GM12873 (cell line): ENCODE measurements at regions not wholly inside any gene's neighbourhood (a gene's known extent, or its start where the extent isn't known, plus 50 kb on each side); places are given as distances from the start of the nearest gene placed in this dataset.

Source experiments
- TF ChIP-seq, protein P1 (sequence below): IDR thresholded peaks from 2 replicates; pipeline ENCODE4 v1.5.1; 2012; ENCODE audit warnings: low read depth, mild to moderate bottlenecking, moderate library complexity, low read length, control low read depth; ENCODE audit not compliant: insufficient read depth; ENCODE audit errors: missing control alignments

DNA sequence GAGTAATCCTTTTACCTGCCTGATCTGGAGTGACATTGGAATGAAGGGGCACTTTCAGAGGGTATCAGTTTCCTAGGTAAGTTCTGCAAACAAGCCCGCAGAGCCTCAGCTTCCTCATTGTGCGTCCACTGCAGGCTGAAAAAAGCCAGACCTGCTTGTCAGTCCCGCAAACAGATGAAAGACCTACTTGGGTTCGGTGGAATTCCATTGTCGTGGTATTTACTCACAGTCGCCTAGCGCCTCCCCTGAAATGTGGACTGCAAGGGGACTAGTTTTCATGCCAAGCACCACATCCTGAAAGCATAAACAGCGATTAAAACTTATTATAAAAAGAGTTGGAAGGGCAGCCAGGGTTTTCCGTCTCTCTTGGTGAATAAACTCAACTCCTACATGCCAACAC lies 121.5 kb downstream of the PAX1 start:
- TF ChIP-seq, protein P1, sequence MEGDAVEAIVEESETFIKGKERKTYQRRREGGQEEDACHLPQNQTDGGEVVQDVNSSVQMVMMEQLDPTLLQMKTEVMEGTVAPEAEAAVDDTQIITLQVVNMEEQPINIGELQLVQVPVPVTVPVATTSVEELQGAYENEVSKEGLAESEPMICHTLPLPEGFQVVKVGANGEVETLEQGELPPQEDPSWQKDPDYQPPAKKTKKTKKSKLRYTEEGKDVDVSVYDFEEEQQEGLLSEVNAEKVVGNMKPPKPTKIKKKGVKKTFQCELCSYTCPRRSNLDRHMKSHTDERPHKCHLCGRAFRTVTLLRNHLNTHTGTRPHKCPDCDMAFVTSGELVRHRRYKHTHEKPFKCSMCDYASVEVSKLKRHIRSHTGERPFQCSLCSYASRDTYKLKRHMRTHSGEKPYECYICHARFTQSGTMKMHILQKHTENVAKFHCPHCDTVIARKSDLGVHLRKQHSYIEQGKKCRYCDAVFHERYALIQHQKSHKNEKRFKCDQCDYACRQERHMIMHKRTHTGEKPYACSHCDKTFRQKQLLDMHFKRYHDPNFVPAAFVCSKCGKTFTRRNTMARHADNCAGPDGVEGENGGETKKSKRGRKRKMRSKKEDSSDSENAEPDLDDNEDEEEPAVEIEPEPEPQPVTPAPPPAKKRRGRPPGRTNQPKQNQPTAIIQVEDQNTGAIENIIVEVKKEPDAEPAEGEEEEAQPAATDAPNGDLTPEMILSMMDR, result no peak

DNA sequence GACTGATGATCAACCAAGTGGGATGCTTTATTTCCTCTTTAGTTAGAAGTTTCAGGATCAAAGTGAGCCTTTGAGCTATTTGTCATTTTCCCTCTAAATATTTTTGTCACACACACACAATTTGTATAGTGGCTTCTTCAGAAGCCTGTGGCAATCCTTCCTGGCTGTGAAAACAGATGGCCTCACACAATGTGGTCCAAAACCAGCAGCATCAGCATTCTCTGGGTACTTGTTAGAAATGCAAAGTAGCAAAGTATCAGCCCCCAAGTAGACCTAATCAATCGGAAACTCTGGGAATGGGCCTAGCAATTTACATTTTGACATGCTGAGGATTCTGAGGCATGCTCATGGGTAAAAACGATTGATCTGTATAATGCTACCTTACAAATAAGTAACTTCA lies 115.9 kb downstream of the PAX1 start:
- TF ChIP-seq, protein P1, result no peak

DNA sequence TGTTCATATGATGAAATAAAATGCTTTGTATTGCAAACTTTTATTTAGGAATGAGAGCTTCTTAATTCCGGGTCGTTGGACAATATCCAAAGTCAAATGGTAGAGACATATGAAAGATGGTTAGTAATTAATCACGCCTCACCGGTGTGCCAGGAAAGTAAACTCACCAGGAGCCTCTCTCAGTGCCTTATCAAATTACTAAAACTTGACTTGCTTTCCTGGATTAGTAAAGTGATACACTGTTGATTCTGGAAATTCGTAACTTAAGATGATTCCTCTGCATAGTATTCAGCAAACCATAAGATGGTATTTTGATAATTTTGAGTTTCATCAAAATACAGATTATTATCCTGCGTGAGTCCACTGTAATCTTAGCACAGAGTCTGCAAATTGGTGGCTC lies 115.2 kb downstream of the PAX1 start:
- TF ChIP-seq, protein P1, result no peak

DNA sequence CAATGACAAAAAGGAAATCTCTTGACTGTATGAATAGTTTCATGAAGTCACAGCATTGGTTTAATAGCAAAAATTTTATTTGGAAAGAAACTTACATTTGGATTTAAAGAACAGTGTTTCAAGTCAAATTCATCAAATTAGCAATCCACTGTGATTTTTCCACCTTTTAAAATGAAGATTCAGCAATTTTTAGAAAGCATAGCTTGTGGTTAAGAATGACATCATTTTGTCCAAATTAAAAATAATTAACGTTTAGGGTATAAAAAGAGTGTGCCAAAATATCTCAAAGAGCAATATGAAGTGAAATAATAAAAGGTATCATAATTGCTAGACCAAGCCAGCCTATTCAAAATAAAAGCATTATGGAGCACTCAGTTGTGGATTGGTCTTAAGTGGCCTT lies 114.6 kb downstream of the PAX1 start:
- TF ChIP-seq, protein P1, result no peak

DNA sequence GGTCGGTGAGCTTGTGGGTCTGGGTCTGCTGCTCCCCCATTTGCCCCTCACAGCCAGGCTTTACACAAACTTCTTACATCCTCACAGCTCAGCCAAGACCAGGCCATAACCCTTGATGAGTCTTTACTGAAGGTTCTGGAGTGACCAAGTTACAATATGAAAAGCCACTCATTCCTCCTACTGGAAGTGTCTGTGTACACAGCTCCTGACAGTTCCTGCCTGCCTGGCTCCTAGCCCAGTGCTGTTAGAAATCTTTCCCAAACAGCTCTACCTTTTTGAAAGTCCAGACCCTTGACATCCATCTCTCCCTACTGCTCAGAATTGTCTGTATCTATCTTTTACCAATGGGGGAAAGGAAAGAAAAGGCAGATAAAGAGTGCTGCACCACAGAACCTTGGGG lies 106.9 kb downstream of the PAX1 start:
- TF ChIP-seq, protein P1, result no peak

DNA sequence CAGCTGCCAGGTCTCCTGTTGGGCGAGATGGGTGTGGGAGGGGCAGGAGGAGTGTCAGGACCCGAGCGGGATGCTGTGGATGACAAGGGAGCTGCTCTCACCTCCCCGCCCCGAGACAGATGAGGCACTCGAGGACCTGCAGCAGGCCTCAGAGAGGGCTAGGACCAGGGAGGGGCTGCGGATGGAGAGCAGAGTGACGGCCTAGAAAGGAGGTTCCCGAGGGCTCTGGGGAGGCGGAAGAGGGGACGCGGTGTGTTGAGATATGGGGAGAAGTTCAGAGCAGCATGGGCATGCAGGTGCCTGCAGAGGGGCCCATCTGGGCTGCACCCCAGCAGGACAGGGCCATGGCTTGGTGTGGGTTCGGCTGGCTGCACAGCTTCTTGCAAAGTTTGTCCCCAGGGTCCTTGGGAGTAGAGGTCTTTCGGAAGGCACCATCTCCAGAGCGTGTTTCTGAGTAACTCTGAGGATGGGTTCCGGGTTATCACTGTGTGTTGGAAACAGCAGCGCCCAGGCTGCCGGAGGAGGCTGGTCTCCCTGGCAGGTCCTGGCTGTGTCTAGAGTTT lies 104.6 kb downstream of the PAX1 start:
- TF ChIP-seq, protein P1, result no peak

GRCh38 chr20:21808863-21809664 lies 103.6 kb downstream of the PAX1 start:
- TF ChIP-seq, protein P1, result peak; percentile 91
